ENCODE measurements at regions not wholly inside any gene's neighbourhood (a gene's known extent, or its start where the extent isn't known, plus 50 kb on each side); places are given as distances from the start of the nearest gene placed in this dataset.
"Not testable (repeated sequence)": the region's sequence is repeated elsewhere in the genome, so short reads cannot be mapped to it uniquely, and the experiment has no call there.

- TF ChIP-seq CTCF (IDR thresholded peaks at IDR 0.05; ENCODE audit: insufficient read depth, low read length); POLR2AphosphoS5 (IDR thresholded peaks at IDR 0.05; ENCODE audit: low read depth); REST (IDR thresholded peaks at IDR 0.05; ENCODE audit: insufficient replicate concordance, low read depth); GABPA (IDR thresholded peaks at IDR 0.05; ENCODE audit: low read depth); SPI1 (IDR thresholded peaks at IDR 0.05; ENCODE audit: borderline replicate concordance, low read depth): not testable (repeated sequence)
Observed at GRCh38 chr22:16659273-16659834, 66.7 kb upstream of the CCT8L2 start.

Measured in HL-60 (cell line).